IPS DF 6.9 (cell line): ENCODE measurements at regions not wholly inside any gene's neighbourhood (a gene's known extent, or its start where the extent isn't known, plus 50 kb on each side); places are given as distances from the start of the nearest gene placed in this dataset.

Source experiments
- DNase-seq: peaks from one replicate; pipeline ENCODE4 v3.0.0-alpha.2; 2013; ENCODE audit warnings: low read depth, low spot score
- H3K27ac ChIP-seq: one replicate; pipeline ENCODE4 v1.5.1; 2013; ENCODE audit warnings: low read length, control low read depth
- H3K27me3 ChIP-seq: 2 replicates; pipeline ENCODE4 v1.6.1; 2013; ENCODE audit warnings: mild to moderate bottlenecking, low read length; ENCODE audit not compliant: control insufficient read depth, insufficient read depth
- H3K36me3 ChIP-seq: 2 replicates; pipeline ENCODE4 v1.6.1; 2013; ENCODE audit warnings: low read length; ENCODE audit not compliant: control insufficient read depth, insufficient read depth
- H3K4me1 ChIP-seq: 2 replicates; pipeline ENCODE4 v1.6.1; 2013; ENCODE audit warnings: low read length; ENCODE audit not compliant: control insufficient read depth, insufficient read depth
- H3K4me3 ChIP-seq: 2 replicates; pipeline ENCODE4 v1.5.1; 2013; ENCODE audit warnings: mild to moderate bottlenecking, low read length
- H3K9me3 ChIP-seq: 2 replicates; pipeline ENCODE4 v1.6.1; 2013; ENCODE audit warnings: low read length, inconsistent platforms; ENCODE audit not compliant: control insufficient read depth, insufficient read depth
- WGBS: extraction: QIAGEN DNeasy Blood & Tissue Kit; methylation state at CpG from one replicate; pipeline ENCODE4 v1.1.7; 2013; ENCODE audit warnings: mixed read lengths, missing lambda C conversion rate; ENCODE audit not compliant: insufficient read length, insufficient coverage; 5-methylcytosine and 5-hydroxymethylcytosine counted together

GRCh38 chr9:92242260-92243136 is 51.0 kb downstream of the IARS1 start:
- no peaks in the 10 kb centered on the region for H3K27me3 ChIP-seq
- no peak for DNase-seq
- no peaks in the 10 kb centered on the region for H3K4me1 ChIP-seq
- H3K36me3 ChIP-seq = peaks cover 56% of the 10 kb centered on the region
- H3K27ac ChIP-seq = no peak overlapping the region
- no peaks in the 10 kb centered on the region for H3K9me3 ChIP-seq
- H3K4me3 ChIP-seq = no peak overlapping the region
- WGBS = no CpG with 5 or more reads among the region's 7 CpGs

- peaks cover 25% of the 10 kb centered on the region; the same call in 1 of the 2 replicates for H3K36me3 ChIP-seq
- WGBS = no CpG with 5 or more reads among the region's 3 CpGs
These were observed 56.6 kb downstream of the IARS1 start for GRCh38 chr9:92236915-92237314.

DNA sequence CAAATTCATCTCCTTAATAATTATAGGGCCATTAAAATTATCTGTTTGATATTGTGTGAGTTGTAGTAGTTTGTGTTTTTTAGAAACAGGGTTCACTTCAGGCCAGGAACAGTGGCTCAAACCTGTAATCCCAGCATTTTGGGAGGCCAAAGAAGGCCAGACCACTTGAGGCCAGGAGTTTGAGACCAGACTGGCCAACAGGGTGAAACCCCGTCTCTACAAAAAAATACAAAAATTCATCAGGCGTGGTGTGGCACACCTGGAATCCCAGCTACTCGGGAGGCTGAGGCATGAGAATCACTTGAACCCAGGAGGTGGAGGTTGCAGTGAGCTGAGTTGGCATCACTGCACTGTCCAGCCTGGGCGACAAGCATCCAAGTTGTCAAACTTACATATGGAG is 57.0 kb downstream of the IARS1 start:
- H3K9me3 ChIP-seq = no peaks in the 10 kb centered on the region
- H3K4me1 ChIP-seq = no peaks in the 10 kb centered on the region
- no peak overlapping the region for H3K4me3 ChIP-seq
- DNase-seq = no peak
- no peaks in the 10 kb centered on the region for H3K27me3 ChIP-seq
- no peak overlapping the region for H3K27ac ChIP-seq
- no CpG with 5 or more reads among the region's 4 CpGs for WGBS
- peaks cover 23% of the 10 kb centered on the region; the same call in 1 of the 2 replicates for H3K36me3 ChIP-seq

More at GRCh38 chr9:92236915-92237314, 56.6 kb downstream of the IARS1 start:
- H3K9me3 ChIP-seq = no peaks in the 10 kb centered on the region
- H3K27me3 ChIP-seq = no peaks in the 10 kb centered on the region
- no peak overlapping the region for H3K4me3 ChIP-seq
- no peak for DNase-seq
- no peak overlapping the region for H3K27ac ChIP-seq
- H3K4me1 ChIP-seq = no peaks in the 10 kb centered on the region

DNA sequence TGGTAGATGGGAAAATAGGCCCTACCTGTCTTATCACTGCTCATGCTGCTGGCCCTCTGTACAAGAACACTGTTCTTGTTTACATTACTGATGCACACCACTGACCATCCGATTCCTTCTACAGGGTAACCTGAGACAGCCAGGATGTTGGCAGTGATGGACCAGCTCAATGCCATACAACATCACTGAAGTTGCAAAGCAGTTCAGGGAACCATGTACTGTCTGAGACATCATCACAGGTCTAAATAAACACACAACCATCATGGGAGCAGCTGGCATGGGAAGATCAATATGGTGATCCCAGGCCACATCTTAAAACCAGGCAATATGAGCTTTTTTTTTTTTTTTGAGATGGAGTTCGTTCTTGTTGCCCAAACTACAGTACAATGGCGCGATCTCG is 59.0 kb downstream of the IARS1 start:
- no peaks in the 10 kb centered on the region for H3K4me1 ChIP-seq
- no peak for DNase-seq
- H3K36me3 ChIP-seq = peaks cover 15% of the 10 kb centered on the region; the same call in 1 of the 2 replicates
- H3K9me3 ChIP-seq = no peaks in the 10 kb centered on the region
- no CpG with 5 or more reads among the region's 5 CpGs for WGBS
- H3K27me3 ChIP-seq = no peaks in the 10 kb centered on the region
- H3K27ac ChIP-seq = no peak overlapping the region
- H3K4me3 ChIP-seq = no peak overlapping the region

DNA sequence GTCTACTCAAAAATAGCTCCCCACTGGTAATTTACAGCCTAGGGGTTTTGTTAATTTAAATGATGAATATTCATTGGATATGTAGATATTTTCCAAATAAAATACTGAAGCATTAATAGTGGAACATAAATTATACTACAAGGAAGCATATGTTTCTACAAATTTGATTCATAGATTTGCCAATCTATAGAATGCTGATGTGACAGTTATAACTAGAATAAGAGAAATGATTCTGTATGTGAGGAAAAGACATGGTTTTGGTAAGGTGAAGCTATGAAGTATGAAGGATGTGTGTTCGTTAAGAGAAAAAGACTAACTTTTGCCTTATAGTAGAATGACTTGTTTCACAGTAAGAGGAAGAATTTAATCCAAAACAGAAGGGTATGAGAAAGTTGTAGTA is 61.3 kb downstream of the IARS1 start:
- no peak overlapping the region for H3K4me3 ChIP-seq
- H3K9me3 ChIP-seq = no peaks in the 10 kb centered on the region
- H3K36me3 ChIP-seq = peaks cover 16% of the 10 kb centered on the region; the same call in 1 of the 2 replicates
- DNase-seq = no peak
- no peaks in the 10 kb centered on the region for H3K27me3 ChIP-seq
- no peaks in the 10 kb centered on the region for H3K4me1 ChIP-seq
- WGBS = 100% methylated on average over 1 of the region's 1 CpG
- no peak overlapping the region for H3K27ac ChIP-seq

DNA sequence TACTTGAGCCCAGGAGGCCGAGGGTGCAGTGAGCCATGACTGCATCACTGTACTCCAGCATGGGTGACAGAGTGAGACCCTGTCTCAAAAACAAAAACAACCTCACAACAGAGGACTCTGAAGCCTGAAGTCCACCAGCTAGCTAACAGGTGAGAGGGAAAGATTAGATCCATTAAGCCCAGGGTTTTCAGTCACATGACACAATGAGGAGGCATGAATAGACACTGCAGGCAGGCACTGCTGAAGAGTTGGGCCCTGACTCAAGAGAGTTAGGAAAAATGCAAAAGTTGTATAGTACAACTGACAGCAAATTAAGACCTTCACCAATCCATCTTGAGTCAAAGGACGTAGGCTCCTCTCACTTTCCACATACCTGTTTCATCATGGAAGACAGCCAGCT is 64.9 kb downstream of the IARS1 start:
- no peak for DNase-seq
- Histone ChIP-seq H3K4me1 (no peaks in the 10 kb centered on the region), H3K4me3 (no peak overlapping the region), H3K27ac (no peak overlapping the region), H3K27me3 (no peaks in the 10 kb centered on the region), H3K36me3 (peaks cover 21% of the 10 kb centered on the region), H3K9me3 (no peaks in the 10 kb centered on the region)
- WGBS = no CpG with 5 or more reads among the region's 2 CpGs

DNA sequence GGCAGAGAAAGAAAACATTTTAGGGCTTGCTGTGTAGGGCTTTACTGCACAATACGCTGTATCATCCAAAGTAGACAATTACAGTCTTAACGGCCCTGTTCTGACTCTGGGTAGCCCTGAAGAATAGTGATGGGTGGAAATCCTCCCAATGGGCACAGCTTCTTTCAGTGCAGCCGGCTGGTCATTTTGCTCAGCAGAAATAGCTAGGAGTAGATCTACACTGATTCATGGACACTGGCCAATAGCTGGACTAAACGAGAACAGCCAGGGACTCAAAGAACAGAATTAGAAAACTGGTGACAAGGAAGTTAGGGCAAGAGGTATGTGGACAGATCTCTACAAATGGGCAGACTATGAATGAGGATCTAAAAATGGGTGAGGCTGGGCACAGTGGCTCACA is 69.3 kb downstream of the IARS1 start:
- WGBS = no CpG with 5 or more reads among the region's 4 CpGs
- DNase-seq = no peak
- H3K27ac ChIP-seq = no peak overlapping the region
- H3K36me3 ChIP-seq = peaks cover 36% of the 10 kb centered on the region
- H3K27me3 ChIP-seq = no peaks in the 10 kb centered on the region
- H3K9me3 ChIP-seq = no peaks in the 10 kb centered on the region
- H3K4me3 ChIP-seq = no peak overlapping the region
- no peaks in the 10 kb centered on the region for H3K4me1 ChIP-seq

GRCh38 chr9:92223758-92224157 is 69.7 kb downstream of the IARS1 start:
- no peaks in the 10 kb centered on the region for H3K27me3 ChIP-seq
- H3K9me3 ChIP-seq = no peaks in the 10 kb centered on the region
- H3K27ac ChIP-seq = no peak overlapping the region
- no peak for DNase-seq
- H3K4me3 ChIP-seq = no peak overlapping the region
- no peaks in the 10 kb centered on the region for H3K4me1 ChIP-seq
- peaks cover 34% of the 10 kb centered on the region for H3K36me3 ChIP-seq
- WGBS = no CpG with 5 or more reads among the region's 2 CpGs

DNA sequence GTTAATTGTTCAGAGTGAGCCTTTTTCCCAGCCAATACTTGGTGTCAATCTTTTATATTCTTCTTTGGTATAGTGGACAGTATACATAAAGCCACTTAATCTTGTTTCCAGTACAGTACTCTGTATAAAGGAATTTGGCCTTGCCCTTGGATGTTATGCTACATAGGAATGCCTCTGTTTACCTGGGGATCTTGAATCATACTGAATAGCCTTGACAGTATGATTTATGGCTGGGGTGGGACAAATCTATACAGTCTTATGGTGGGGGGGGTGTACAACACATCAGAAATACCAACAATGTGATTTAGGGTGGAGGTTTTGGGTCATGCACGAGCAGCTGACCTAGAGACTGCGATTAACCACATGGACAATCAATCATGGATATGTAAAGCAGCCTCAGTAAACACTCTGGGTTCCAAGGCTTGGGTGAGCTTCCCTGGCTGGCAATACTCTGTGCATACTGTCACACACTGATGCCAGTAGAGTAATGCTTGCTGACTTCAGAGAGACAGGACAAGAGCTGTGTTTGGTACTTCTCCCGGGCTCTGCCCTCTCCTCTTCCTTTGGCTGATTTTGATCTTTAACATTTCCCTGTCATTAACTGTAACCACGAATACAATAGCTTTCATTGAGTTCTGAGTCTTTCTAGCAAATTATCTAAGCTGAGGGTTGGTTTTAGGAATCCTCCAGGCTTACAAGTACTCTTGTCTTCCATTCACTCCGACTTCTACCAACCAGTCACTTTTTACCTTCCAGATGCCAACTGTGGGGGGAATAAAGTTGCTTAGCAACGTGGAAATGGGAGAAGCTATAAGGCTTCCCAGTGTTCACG is 84.6 kb downstream of the IARS1 start:
- Histone ChIP-seq H3K27me3 (no peaks in the 10 kb centered on the region), H3K27ac (no peak overlapping the region), H3K4me1 (no peaks in the 10 kb centered on the region), H3K36me3 (peaks cover 19% of the 10 kb centered on the region; the same call in 1 of the 2 replicates), H3K4me3 (no peak overlapping the region), H3K9me3 (no peaks in the 10 kb centered on the region)
- no CpG with 5 or more reads among the region's 7 CpGs for WGBS
- no peak for DNase-seq

DNA sequence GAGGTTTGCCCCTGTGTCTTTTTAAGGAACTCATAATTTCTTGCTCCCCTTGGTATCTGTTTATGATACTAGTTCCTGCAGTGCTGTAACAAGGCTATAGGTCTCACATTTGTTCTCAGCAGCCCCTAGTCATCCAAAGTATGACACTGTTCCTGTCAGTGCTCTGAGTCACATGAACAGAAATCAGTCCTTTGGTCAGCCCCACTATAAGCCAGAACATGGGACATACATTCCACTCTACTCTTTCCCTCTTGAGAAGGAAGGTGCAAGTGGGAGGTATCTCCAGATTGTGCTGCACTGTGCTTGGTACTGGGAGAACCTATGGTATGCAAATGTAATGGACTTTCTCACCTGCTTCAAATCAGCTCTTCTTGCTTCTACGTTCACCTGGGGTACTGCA is 87.0 kb downstream of the IARS1 start:
- H3K27me3 ChIP-seq = no peaks in the 10 kb centered on the region
- no peak overlapping the region for H3K27ac ChIP-seq
- peaks cover 15% of the 10 kb centered on the region; the same call in 1 of the 2 replicates for H3K36me3 ChIP-seq
- no peak overlapping the region for H3K4me3 ChIP-seq
- no peak for DNase-seq
- no peaks in the 10 kb centered on the region for H3K4me1 ChIP-seq
- H3K9me3 ChIP-seq = no peaks in the 10 kb centered on the region
- no CpG with 5 or more reads among the region's 1 CpG for WGBS
